GM18861 (cell line): ENCODE measurements at regions not wholly inside any gene's neighbourhood (a gene's known extent, or its start where the extent isn't known, plus 50 kb on each side); places are given as distances from the start of the nearest gene placed in this dataset.
"Not testable (repeated sequence)": the region's sequence is repeated elsewhere in the genome, so short reads cannot be mapped to it uniquely, and the experiment has no call there.

Experiments
- ATAC-seq: cut with Tn5 transposase; IDR thresholded peaks from one replicate; pipeline ENCODE4 v1.9.1; 2021; ENCODE audit not compliant: unreplicated experiment

- no peak for ATAC-seq
Measured at GRCh38 chr9:96067004-96067403, 191.5 kb downstream of the ERCC6L2 start.

DNA sequence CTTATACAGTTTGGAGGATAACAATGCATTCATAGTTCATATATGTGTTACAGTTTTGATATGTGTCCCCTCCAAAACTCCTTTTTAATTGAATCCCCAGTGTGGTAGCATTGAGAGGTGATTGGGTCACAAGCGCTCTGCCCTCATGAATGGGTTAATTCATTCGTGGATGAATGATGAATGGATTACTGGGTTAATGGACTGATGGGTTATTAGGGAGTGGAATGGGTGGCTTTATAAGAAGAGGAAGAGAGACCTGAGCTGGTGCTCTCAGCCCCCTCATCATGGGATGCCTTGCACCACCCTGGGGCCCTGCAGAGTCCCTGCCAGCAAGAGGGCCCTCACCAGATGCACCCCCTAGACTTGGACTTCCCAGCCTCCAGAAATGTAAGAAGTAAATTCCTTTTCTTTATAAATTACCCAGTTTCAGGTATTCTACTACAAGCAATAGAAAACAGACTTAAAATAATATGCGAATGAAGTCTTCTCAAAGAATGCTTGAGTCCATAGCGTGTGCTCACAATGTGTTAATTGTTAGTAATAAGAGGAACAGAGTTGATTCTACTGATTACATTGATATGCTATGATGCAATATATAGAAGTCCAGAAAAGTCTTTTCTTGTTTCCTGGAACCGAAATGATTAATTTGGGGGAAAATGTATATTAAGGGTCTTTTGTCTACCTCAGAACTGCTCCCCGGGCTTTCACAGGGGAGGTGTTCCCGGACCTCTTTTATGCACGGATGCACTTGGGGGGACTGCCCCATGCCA lies 190.2 kb downstream of the ERCC6L2 start:
- ATAC-seq = no peak

- ATAC-seq = no peak
Measured at GRCh38 chr9:96064826-96065481, 189.5 kb downstream of the ERCC6L2 start.

DNA sequence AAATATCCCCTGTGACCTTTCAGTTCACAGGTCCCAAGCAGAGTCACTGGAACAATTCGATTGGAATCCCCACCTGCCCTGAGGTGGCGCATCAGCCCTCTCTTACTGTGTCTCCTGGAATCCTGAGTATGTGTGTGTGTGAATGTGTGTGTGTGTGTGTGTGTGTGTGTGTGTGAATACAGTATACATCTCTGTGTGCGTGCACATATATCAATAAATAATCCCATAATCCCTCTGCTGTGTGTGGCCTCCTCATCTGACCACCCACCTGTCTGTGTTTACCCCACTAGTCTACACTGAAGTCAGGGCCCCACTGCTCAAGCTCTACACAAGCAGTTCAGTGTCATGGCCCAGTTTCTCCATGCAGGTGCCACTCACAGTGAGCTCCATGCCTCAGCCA lies 187.4 kb downstream of the ERCC6L2 start:
- ATAC-seq = no peak

DNA sequence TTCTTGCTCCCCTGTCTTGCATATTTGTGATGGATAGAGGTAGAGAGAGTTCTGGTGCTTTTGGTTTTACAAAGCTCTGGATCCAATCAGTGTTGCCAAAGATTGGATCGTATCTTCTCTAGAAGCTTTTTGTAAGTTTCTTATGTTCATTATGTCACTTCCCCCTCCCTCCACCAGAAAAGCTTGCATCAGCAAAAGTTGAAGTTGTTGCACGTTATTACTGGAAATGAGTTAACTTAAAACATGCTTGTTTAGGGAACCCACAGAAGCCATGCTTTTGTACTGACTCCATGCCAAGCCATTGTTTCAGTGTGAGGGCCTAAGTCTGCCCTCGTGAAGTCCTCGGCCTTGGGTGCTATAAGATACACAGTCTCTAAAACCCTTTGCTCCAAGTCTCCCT lies 186.5 kb downstream of the ERCC6L2 start:
- no peak for ATAC-seq

- ATAC-seq = no peak
Measured at GRCh38 chr9:96061293-96061987, 185.9 kb downstream of the ERCC6L2 start.

- ATAC-seq = no peak
Measured at GRCh38 chr9:96058218-96058617, 182.7 kb downstream of the ERCC6L2 start.

DNA sequence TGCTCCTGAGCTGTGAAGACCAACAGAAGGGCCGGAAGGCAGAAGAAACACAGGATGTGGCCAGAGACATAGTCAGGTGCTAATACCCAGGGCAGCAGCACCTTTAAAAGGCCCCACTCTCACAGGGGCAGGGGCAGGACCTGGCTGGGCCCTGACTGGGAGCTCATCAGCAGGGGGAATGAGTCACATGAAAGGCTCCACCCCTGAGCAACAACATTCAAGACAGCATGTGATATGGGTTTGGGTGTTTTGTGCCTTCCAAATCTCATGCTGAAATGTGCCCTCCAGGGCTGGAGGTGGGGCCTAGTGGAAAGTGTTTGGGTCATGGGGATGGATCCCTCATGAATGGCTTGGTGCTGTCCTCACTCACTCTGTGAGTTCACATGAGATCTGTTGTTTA lies 181.7 kb downstream of the ERCC6L2 start:
- no peak for ATAC-seq

DNA sequence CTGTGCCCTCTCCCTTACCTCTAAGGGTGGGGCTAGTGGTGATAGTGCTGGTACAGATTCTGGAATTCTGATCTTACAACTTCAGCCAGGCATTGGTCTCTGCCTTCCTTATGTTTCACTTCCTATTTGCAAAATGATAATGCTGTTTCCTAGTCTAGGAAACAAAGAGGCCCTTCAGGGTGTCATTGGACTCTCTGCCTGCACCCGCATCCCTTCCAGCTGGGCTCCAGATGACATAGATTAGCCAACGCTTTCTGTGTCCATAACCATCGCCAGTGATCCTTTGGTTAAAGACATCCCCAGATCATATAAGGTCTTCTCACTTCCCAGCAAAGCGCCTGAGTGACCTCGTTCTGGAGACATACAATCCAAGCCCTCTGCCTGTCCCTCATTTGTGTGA lies 180.7 kb downstream of the ERCC6L2 start:
- no peak for ATAC-seq

DNA sequence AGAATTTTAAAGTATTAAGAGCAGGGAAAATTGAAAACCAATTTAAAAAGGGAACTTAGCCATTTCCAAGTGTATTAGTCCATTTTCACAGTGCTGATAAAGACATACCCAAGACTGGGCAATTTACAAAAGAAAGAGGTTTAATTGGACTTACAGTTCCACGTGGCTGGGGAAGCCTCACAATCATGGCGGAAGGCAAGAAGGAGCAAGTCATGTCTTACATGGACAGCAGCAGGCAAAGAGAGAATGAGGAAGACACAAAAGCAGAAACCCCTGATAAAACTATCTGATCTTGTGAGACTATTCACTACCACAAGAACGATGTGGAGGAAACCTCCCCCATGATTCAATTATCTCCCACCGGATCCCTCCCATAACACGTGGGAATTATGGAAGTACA lies 178.8 kb downstream of the ERCC6L2 start:
- ATAC-seq = not testable (repeated sequence)

- ATAC-seq = no peak
Measured at GRCh38 chr9:96052686-96053085, 177.2 kb downstream of the ERCC6L2 start.

DNA sequence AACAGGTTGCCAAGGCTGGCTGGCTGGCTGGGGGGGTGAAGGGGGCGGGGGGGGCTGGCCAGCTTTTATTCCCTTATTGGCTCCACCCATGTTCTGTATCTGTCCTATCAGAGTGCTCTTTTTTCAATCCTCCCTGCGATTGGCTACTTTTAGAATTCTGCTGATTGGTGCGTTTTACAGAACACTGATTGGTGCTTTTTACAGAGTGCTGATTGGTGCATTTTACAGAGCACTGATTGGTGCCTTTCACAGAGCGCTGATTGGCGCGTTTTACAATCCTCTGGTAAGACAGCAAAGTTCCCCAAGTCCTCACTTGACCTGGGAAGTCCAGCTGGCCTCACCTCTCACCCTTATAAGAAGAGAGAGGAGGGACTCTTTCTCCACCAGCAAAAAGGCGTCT lies 175.9 kb downstream of the ERCC6L2 start:
- ATAC-seq = no peak

DNA sequence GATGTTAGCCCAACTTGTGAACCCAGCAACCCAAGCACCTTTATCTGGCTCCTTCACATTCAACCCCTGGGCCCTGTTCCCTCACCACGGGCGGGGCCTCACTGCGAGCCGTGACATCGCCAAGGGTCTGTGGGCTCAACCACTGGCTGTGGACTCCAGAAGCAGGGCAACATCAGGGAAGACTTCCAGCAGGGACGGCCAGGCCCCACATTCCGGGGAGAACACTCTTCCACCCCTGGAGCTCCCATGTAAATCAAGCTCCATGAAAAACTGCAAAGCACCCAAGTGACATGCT lies 175.3 kb downstream of the ERCC6L2 start:
- no peak for ATAC-seq

DNA sequence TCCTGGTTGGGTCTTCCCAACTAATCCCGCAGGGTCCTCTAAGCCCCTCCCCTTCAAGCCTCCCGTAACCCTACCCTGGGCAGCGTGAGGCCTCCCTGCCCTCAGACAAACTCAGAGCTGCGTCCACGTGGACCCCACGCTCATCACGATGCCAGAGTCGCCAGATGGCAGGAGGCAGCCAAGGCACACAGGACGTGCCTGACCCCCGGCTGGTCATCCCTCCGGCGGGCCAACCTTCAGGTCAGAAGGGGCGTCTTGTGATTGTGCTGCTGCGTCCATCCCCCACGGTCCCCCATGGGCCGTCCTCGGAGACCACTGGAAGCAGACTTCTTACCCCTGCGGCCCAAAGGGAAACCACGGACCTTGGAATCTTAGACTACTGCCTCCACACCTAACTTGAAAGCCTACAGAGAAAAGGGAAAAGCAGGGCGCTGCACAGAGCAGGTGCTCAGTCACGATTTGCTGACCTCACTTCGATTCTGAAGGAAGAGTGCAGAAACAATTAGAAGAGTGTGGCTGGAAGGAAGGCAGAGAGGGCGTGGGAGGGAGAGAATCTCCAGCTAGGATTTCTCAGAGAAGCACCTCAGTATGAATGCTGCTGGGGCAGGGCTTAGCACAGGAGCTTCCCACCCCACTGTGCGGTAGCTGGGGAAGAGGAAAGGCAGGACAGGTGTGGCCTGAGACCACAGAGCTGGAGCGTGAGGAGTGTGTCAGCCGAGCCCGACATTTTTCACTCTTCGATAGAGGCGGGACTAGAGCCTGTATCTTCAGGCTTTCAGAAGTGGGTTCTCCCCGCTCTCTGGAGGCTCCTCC lies 174.8 kb downstream of the ERCC6L2 start:
- ATAC-seq = no peak

DNA sequence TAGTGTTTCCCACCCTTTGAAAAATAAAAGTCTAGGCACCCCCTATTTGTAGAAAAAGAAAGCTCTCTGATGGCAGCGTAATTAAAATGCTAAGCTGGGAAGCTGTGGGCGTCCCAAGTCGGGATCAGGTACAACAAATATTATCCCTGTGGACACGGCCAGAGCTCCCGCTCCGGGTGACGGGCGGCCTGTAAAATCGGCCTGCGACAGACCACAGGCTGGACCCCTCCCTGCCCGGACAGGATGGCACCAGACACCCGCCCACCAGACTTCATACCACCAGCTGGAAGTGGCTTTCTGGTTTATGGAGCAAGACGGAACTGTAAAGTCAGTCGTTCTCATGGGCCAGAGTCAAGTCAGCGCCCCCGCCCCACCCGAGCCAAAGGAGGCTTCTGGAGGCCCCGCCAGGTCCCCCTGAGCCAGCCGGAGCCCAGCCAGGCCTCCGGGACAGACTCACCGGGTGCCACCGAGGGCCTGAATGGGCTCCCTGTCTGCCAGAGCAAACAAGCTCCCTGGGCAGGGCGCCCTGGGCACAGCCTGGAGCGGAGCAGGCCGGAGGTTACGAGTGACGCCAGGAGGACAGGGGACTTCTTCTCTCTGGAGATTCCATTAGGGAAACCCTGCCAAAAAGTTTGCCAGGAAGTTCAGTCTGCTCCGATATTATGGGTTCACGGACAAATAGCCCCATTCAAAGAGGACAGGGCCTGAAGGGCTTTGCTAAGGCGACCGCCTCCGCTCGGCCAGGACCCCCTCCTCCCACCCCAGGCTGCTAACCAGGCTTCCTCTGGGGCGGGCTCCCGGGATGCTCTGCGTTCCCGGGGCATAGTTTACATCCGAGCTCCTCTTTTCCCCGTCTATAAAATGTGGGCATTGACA lies 173.7 kb downstream of the ERCC6L2 start:
- ATAC-seq = no peak

DNA sequence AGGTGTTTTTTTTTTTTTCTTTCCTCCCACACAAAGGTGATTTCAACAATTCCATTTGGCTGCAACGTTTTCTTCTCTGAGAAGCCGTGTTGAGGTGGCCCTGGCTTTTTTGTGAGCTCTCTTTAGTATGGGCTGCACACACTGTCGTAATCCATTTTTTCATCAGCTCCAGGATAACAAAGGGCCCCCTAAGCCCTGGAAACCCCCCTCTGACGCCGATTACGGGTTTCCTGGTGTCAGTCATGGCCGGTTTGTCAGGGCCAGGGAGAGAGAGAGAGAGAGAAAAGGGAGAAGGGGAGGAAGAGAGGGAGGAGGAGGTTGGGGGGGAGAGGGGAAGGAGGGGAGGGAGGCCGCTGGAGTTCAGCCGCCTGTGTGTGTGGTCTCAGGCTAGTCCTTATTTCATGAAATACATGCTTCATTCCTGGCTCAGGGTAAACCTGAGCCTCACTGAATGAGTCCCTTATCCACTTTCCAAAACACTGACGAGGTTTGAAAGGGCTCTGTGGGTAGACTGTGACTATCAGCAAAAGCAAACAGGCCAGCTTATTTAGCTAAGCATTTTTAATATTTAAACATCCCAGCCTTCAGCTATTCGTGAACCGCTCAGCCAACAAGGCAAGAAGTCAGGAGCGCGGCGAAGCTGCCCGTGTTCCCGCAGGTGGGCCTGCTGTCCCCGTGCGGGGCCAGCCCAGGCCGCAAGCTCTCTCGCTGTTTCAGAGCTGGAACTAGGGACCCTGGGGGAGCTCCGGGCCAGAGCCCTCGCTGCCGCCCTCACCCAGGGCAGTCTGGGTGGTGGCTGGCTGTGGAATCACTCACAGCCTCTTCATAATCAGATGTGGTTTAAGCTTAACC lies 172.8 kb downstream of the ERCC6L2 start:
- ATAC-seq = no peak

DNA sequence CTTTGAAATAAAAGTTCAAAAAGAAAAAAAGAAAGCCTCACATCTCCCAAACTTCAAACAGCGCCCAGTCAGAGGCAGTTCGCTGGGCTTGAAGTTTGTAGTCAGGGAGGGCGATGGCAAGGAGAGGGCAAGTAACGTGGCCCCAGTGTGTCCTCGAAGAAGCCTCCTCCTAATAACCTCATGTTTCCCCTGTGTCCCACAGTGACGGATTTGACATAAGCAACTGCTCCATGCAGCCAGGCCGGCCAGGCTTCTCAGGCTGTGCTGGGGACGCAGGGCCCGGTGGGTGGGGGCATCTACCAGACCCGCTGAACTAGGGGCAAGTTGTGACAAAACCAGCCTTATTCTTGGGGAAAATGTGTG lies 172.2 kb downstream of the ERCC6L2 start:
- ATAC-seq = no peak

DNA sequence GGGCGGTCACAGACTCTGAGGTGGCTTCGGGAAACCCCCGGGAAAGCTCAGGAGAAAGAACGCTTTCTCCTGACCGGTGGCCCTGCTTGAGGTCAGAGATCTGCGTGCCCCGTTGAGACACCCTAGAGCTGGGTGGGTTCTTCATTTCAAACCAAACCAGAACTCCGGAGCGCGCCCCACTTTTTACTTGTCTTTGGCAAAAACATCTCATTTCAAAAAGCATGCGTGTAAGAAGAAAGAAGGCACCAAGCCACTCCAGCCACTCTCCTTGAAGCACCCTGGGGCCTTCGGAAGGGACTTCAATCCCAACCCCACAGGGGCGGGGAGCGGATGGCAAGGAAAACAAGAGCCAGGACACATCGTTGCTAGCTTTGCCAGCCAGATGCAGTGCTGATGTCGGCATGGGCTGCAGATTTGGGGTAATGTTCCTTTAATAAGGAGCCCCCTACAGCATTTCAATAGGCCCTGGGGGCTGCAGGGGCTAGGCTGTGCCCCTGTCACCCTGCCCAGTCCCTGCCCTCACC lies 171.7 kb downstream of the ERCC6L2 start:
- ATAC-seq = no peak

DNA sequence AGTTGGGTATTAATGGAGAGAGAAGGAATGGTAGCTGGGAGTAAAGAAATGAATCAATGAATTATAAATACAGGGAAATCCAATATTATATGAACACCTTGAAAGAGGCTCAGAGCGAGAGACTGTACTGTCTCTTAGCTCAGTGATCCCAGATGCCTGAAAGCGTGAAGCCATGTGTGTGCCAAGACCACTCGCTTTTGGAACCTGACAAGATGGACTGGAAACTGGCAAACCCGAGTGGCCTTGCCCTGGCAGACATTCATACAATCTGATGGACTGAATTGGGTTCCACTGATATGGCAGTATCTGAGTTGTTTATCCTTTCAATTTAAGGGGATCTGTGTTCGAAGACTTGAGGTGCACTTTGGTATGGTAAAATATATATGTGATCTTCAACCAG lies 170.3 kb downstream of the ERCC6L2 start:
- no peak for ATAC-seq
